Mesendoderm (in vitro differentiated cells): ENCODE measurements at regions not wholly inside any gene's neighbourhood (a gene's known extent, or its start where the extent isn't known, plus 50 kb on each side); places are given as distances from the start of the nearest gene placed in this dataset.

ENCODE experiments used
- DNase-seq: peaks from one replicate; pipeline ENCODE4 v3.0.0; 2013
- H2AK5ac ChIP-seq: 2 replicates; pipeline ENCODE4 v1.6.1; 2013; ENCODE audit warnings: low read length, inconsistent platforms
- H2BK120ac ChIP-seq: 2 replicates; pipeline ENCODE4 v1.6.1; 2013; ENCODE audit warnings: low read depth, mild to moderate bottlenecking, low read length, moderate library complexity, mixed read lengths
- H2BK15ac ChIP-seq: replicated peaks from 2 replicates; pipeline ENCODE4 v1.6.1; 2013; ENCODE audit warnings: low read depth, mild to moderate bottlenecking, moderate library complexity
- H2BK5ac ChIP-seq: 2 replicates; pipeline ENCODE4 v1.6.1; 2013; ENCODE audit warnings: low read length, inconsistent platforms
- H3K18ac ChIP-seq: 2 replicates; pipeline ENCODE4 v1.6.1; 2013; ENCODE audit warnings: mild to moderate bottlenecking, low read length, mixed read lengths
- H3K23ac ChIP-seq: one replicate; pipeline ENCODE4 v1.6.1; 2013; ENCODE audit warnings: low read length
- H3K27ac ChIP-seq: 2 replicates; pipeline ENCODE4 v1.5.1; 2013; ENCODE audit warnings: low read depth, mild to moderate bottlenecking, inconsistent platforms, low read length, moderate library complexity
- H3K27me3 ChIP-seq: 2 replicates; pipeline ENCODE4 v1.6.1; 2013; ENCODE audit warnings: low read length, control low read depth, mild to moderate bottlenecking, inconsistent platforms; ENCODE audit not compliant: insufficient read depth, poor library complexity
- H3K36me3 ChIP-seq: 2 replicates; pipeline ENCODE4 v1.6.1; 2013; ENCODE audit warnings: low read length, inconsistent platforms; ENCODE audit not compliant: control insufficient read depth, insufficient read depth
- H3K4ac ChIP-seq: one replicate; pipeline ENCODE4 v1.6.1; 2013; ENCODE audit warnings: low read depth, mild to moderate bottlenecking, low read length, moderate library complexity
- H3K4me1 ChIP-seq: 2 replicates; pipeline ENCODE4 v1.6.1; 2013; ENCODE audit warnings: low read depth, low read length, inconsistent platforms; ENCODE audit not compliant: control insufficient read depth
- H3K4me2 ChIP-seq: 2 replicates; pipeline ENCODE4 v1.6.1; 2013; ENCODE audit warnings: low read length
- H3K4me3 ChIP-seq: 2 replicates; pipeline ENCODE4 v1.5.1; 2013; ENCODE audit warnings: mild to moderate bottlenecking, low read length
- H3K56ac ChIP-seq: one replicate; pipeline ENCODE4 v1.6.1; 2013; ENCODE audit warnings: low read length
- H3K79me1 ChIP-seq: 2 replicates; pipeline ENCODE4 v1.6.1; 2013; ENCODE audit warnings: low read length, inconsistent platforms
- H3K79me2 ChIP-seq: 2 replicates; pipeline ENCODE4 v1.6.1; 2013; ENCODE audit warnings: mild to moderate bottlenecking, low read length; ENCODE audit not compliant: control insufficient read depth, insufficient read depth
- H3K9ac ChIP-seq: 2 replicates; pipeline ENCODE4 v1.6.1; 2013; ENCODE audit warnings: low read length, inconsistent platforms
- H4K5ac ChIP-seq: one replicate; pipeline ENCODE4 v1.6.1; 2013; ENCODE audit warnings: low read length
- H4K8ac ChIP-seq: one replicate; pipeline ENCODE4 v1.6.1; 2013; ENCODE audit warnings: low read depth, mild to moderate bottlenecking, control low read depth, low read length, moderate library complexity
- WGBS: extraction: QIAGEN DNeasy Blood & Tissue Kit; methylation state at CpG from one replicate; pipeline ENCODE4 v1.1.7; 2013; ENCODE audit warnings: low lambda C conversion rate, missing lambda C conversion rate; ENCODE audit not compliant: insufficient coverage; ENCODE audit errors: extremely low coverage; 5-methylcytosine and 5-hydroxymethylcytosine counted together

DNA sequence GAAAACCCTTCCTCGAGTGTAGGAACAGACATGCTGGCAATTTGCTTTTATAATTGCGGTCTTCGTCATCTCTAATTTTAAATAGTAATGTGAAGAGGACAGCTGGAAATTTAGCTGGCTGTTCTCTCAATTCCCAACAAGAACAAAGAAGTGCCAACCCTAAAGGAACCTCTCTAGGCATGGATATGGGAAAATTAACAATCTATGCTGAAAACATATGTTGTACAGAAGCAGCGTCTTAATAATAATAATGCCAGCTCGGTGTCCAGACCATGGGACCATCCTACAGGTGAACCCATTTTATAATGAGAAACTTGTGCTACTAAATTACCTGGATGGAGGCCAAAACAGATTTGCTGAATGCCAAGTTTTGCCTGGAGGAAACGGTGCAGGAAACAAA, 641.4 kb upstream of the MGMT start:
- H3K4me2 ChIP-seq = no peak overlapping the region
- H3K23ac ChIP-seq = no peak overlapping the region
- H3K4me3 ChIP-seq = no peak overlapping the region
- H4K5ac ChIP-seq = no peak overlapping the region
- no peak overlapping the region for H3K9ac ChIP-seq
- no peak overlapping the region for H3K4ac ChIP-seq
- no peaks in the 10 kb centered on the region for H3K27me3 ChIP-seq
- H3K36me3 ChIP-seq = no peaks in the 10 kb centered on the region
- H3K4me1 ChIP-seq = no peaks in the 10 kb centered on the region
- no peak overlapping the region for H2BK5ac ChIP-seq
- no peak for DNase-seq
- WGBS = no CpG with 5 or more reads among the region's 6 CpGs
- no peaks in the 10 kb centered on the region for H3K79me2 ChIP-seq
- H3K79me1 ChIP-seq = no peaks in the 10 kb centered on the region
- no peak overlapping the region for H2AK5ac ChIP-seq
- H3K56ac ChIP-seq = no peak overlapping the region
- H3K27ac ChIP-seq = no peak overlapping the region
- no peak overlapping the region for H4K8ac ChIP-seq
- no peak overlapping the region for H2BK120ac ChIP-seq
- H2BK15ac ChIP-seq = no peak overlapping the region
- no peak overlapping the region for H3K18ac ChIP-seq

DNA sequence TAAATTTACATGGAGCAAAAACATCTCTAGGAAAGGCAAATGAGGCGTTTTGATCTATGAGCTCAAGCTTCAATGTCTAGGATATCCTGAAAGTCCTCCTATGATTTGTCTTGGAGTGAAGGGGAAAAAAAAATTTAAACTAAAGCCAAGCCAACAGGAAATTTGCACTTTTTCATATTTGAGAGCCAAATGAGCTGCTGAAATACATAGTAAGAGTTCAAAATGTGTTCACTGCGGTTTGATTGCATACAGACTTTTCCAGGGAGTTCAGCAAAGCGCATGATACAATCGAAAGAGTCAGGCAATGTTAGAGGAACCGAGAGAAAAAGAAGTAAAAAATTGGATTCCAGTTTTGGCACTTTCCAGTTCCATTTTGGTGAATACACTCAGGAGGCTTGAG, 633.4 kb upstream of the MGMT start:
- no peak overlapping the region for H3K23ac ChIP-seq
- no peaks in the 10 kb centered on the region for H3K36me3 ChIP-seq
- WGBS = no CpG with 5 or more reads among the region's 5 CpGs
- no peak overlapping the region for H2BK15ac ChIP-seq
- no peaks in the 10 kb centered on the region for H3K79me2 ChIP-seq
- H2AK5ac ChIP-seq = no peak overlapping the region
- no peak overlapping the region for H4K5ac ChIP-seq
- no peak for DNase-seq
- no peak overlapping the region for H2BK5ac ChIP-seq
- H4K8ac ChIP-seq = no peak overlapping the region
- H3K56ac ChIP-seq = no peak overlapping the region
- no peak overlapping the region for H3K4ac ChIP-seq
- no peaks in the 10 kb centered on the region for H3K79me1 ChIP-seq
- no peak overlapping the region for H3K4me3 ChIP-seq
- H3K27ac ChIP-seq = no peak overlapping the region
- no peaks in the 10 kb centered on the region for H3K4me1 ChIP-seq
- no peak overlapping the region for H3K9ac ChIP-seq
- no peak overlapping the region for H3K4me2 ChIP-seq
- H3K18ac ChIP-seq = no peak overlapping the region
- no peak overlapping the region for H2BK120ac ChIP-seq
- no peaks in the 10 kb centered on the region for H3K27me3 ChIP-seq

DNA sequence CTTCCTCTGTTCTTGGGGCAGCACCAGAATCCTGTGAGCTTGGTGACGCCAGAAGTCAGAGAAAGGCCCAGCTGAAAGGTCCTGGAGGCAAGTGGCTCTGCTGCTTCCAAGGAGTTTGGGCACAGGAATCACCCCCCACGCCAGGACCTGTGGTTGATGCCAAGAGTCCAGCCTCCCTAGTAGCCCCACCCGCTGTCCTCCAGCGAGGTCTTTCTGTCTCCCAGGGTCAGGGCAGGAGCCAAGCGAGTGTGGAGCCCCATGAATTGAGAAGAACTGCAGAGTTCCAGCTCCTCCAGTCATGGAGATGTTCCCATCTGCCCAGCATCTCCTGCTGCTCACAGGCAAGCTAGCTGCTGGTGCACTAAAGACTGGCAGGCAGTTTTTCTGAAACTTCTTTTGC, 631.7 kb upstream of the MGMT start:
- no peak overlapping the region for H2BK5ac ChIP-seq
- no peak overlapping the region for H3K4me2 ChIP-seq
- WGBS = no CpG with 5 or more reads among the region's 5 CpGs
- H4K8ac ChIP-seq = no peak overlapping the region
- H3K36me3 ChIP-seq = no peaks in the 10 kb centered on the region
- no peak overlapping the region for H2BK15ac ChIP-seq
- H3K4me1 ChIP-seq = no peaks in the 10 kb centered on the region
- H3K79me1 ChIP-seq = no peaks in the 10 kb centered on the region
- H2BK120ac ChIP-seq = no peak overlapping the region
- H3K56ac ChIP-seq = no peak overlapping the region
- no peak overlapping the region for H3K4me3 ChIP-seq
- H3K9ac ChIP-seq = no peak overlapping the region
- H3K4ac ChIP-seq = no peak overlapping the region
- H3K18ac ChIP-seq = no peak overlapping the region
- H4K5ac ChIP-seq = no peak overlapping the region
- no peak overlapping the region for H3K27ac ChIP-seq
- H3K23ac ChIP-seq = no peak overlapping the region
- no peaks in the 10 kb centered on the region for H3K79me2 ChIP-seq
- no peak for DNase-seq
- no peaks in the 10 kb centered on the region for H3K27me3 ChIP-seq
- no peak overlapping the region for H2AK5ac ChIP-seq

DNA sequence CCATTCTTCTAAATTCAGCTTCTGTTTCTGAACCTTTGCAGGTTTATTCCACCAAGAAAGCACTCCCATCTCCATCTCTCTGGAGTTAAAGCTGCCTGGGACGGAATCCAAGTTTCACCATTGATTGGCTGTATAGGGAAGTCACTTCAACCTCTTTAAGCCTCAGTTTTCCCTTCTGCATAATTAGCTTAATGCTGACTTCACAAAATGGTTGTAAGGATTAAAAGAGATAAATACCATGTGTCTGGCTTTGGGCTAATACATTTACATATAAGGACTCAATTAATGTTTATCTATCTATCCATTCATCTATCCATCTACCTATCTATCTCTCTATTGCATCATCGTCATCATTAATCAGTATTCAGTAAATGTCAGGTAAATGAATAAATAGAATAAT, 629.6 kb upstream of the MGMT start:
- Histone ChIP-seq H3K4me1 (no peaks in the 10 kb centered on the region), H3K36me3 (no peaks in the 10 kb centered on the region), H2BK120ac (no peak overlapping the region), H3K23ac (no peak overlapping the region), H2BK5ac (no peak overlapping the region), H3K9ac (no peak overlapping the region), H3K56ac (no peak overlapping the region), H3K27me3 (no peaks in the 10 kb centered on the region), H4K8ac (no peak overlapping the region), H4K5ac (no peak overlapping the region), H3K4me3 (no peak overlapping the region), H2BK15ac (no peak overlapping the region), H3K18ac (no peak overlapping the region), H3K27ac (no peak overlapping the region), H3K4me2 (no peak overlapping the region), H3K79me1 (no peaks in the 10 kb centered on the region), H3K4ac (no peak overlapping the region), H2AK5ac (no peak overlapping the region), H3K79me2 (no peaks in the 10 kb centered on the region)
- no peak for DNase-seq
- WGBS = no CpG with 5 or more reads among the region's 2 CpGs

DNA sequence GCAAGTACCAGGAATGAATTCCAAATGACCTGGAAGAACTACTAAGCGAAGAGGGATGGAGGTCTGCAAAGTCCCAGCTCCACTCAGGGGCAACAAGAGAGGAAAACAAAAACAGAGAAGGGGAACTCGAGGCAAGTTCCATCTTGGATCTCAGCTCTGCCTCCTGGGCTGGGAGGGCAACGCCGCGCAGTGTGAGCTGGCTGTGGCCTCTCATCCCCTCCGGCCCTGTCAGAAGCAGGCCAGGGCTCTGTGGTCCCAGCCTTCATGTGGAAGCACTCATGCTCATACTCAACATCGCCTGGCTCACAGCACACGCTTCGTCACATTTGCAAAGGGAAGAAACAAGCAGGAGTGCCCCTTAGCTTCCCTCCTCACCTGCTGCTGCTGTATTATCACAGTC, 627.9 kb upstream of the MGMT start:
- no peak overlapping the region for H2AK5ac ChIP-seq
- no peaks in the 10 kb centered on the region for H3K79me2 ChIP-seq
- H3K4me2 ChIP-seq = no peak overlapping the region
- H3K23ac ChIP-seq = no peak overlapping the region
- H2BK120ac ChIP-seq = no peak overlapping the region
- H3K9ac ChIP-seq = no peak overlapping the region
- no peak overlapping the region for H3K4ac ChIP-seq
- H3K36me3 ChIP-seq = no peaks in the 10 kb centered on the region
- WGBS = no CpG with 5 or more reads among the region's 9 CpGs
- no peak overlapping the region for H3K4me3 ChIP-seq
- H2BK15ac ChIP-seq = no peak overlapping the region
- H3K79me1 ChIP-seq = no peaks in the 10 kb centered on the region
- no peaks in the 10 kb centered on the region for H3K27me3 ChIP-seq
- H2BK5ac ChIP-seq = no peak overlapping the region
- no peak for DNase-seq
- no peaks in the 10 kb centered on the region for H3K4me1 ChIP-seq
- H4K8ac ChIP-seq = no peak overlapping the region
- no peak overlapping the region for H3K18ac ChIP-seq
- H3K56ac ChIP-seq = no peak overlapping the region
- H4K5ac ChIP-seq = no peak overlapping the region
- H3K27ac ChIP-seq = no peak overlapping the region

DNA sequence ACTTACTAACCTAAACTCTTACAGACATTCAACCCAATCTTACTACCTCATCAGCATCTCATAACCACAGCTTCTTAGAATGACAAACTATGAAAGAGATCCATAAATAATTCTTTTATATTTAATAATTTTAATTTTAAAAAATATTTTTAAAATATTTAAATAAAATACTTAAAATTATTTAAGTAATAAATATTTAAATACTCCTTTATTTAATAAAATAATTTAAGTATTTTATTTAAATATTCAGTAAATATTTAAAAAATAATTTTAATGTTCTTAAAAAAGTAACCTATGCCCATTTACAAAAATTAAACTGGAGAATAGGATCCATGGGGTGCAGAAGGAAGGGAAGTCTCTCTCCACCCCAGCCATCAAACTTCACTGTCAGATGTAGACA, 627.3 kb upstream of the MGMT start:
- Histone ChIP-seq H3K4me2 (no peak overlapping the region), H3K9ac (no peak overlapping the region), H3K23ac (no peak overlapping the region), H3K4ac (no peak overlapping the region), H3K36me3 (no peaks in the 10 kb centered on the region), H2BK5ac (no peak overlapping the region), H4K5ac (no peak overlapping the region), H3K27ac (no peak overlapping the region), H3K79me2 (no peaks in the 10 kb centered on the region), H3K4me3 (no peak overlapping the region), H2AK5ac (no peak overlapping the region), H3K79me1 (no peaks in the 10 kb centered on the region), H2BK15ac (no peak overlapping the region), H3K18ac (no peak overlapping the region), H3K4me1 (no peaks in the 10 kb centered on the region), H2BK120ac (no peak overlapping the region), H4K8ac (no peak overlapping the region), H3K56ac (no peak overlapping the region), H3K27me3 (no peaks in the 10 kb centered on the region)
- DNase-seq = no peak
